WTC11 (cell line): ENCODE measurements at regions not wholly inside any gene's neighbourhood (a gene's known extent, or its start where the extent isn't known, plus 50 kb on each side); places are given as distances from the start of the nearest gene placed in this dataset.

Experiments used
- ATAC-seq: fragments of 200-7000 bp; cut with Tn5 transposase; 2 replicates; pipeline ENCODE4 v1.10.0; 2021; ENCODE audit warnings: mild to moderate bottlenecking, moderate library complexity
- CTCF ChIA-PET: fragments of 300-600 bp; sonication (Branson Sonifier 250); formaldehyde crosslinking; loops from one replicate; lab custom pipeline; 2021; ENCODE audit warnings: antibody characterized with exemption; lab: Charles Lee
- POLR2A ChIA-PET: fragments of 350-600 bp; sonication (Branson Sonifier 250); formaldehyde crosslinking; loops from one replicate; lab custom pipeline; 2021; ENCODE audit warnings: antibody characterized with exemption; lab: Charles Lee
- DNase-seq: peaks from one replicate; pipeline ENCODE4 v3.0.0; 2021; ENCODE audit warnings: low spot score
- H3K27ac Mint-ChIP-seq: 2 replicates; pipeline ENCODE4 v1.8.0; 2021; ENCODE audit warnings: mixed read lengths
- H3K27me3 Mint-ChIP-seq: 2 replicates; pipeline ENCODE4 v1.8.0; 2021; ENCODE audit warnings: low read depth, mild to moderate bottlenecking, moderate library complexity, mixed read lengths
- H3K36me3 Mint-ChIP-seq: 2 replicates; pipeline ENCODE4 v1.8.0; 2021; ENCODE audit warnings: mixed read lengths
- H3K4me1 Mint-ChIP-seq: 2 replicates; pipeline ENCODE4 v1.8.0; 2022; ENCODE audit warnings: mixed read lengths
- H3K4me3 Mint-ChIP-seq: 2 replicates; pipeline ENCODE4 v1.8.0; 2021; ENCODE audit warnings: mild to moderate bottlenecking, moderate library complexity, mixed read lengths
- H3K9me3 Mint-ChIP-seq: 2 replicates; pipeline ENCODE4 v1.8.0; 2021; ENCODE audit warnings: mixed read lengths
- CDX4 ChIP-seq: fragments of 250-450 bp; sonication (Bioruptor Pico); IDR thresholded peaks from 2 replicates; pipeline ENCODE4 v1.9.0; 2021; ENCODE audit warnings: moderate library complexity, mild to moderate bottlenecking, inconsistent platforms, borderline replicate concordance
- CREB1 ChIP-seq: sonication (generic); formaldehyde crosslinking; IDR thresholded peaks from 2 replicates; pipeline ENCODE4 v1.8.0; 2023; ENCODE audit warnings: mild to moderate bottlenecking, missing genetic modification reagents
- CTCF ChIP-seq: fragments of 200-600 bp; IDR thresholded peaks from 2 replicates; pipeline ENCODE4 v1.8.0; 2022; ENCODE audit warnings: antibody characterized with exemption
- FOXJ3 ChIP-seq: sonication (generic); formaldehyde crosslinking; IDR thresholded peaks from 2 replicates; pipeline ENCODE4 v1.9.0; 2021; ENCODE audit warnings: missing genetic modification reagents, mild to moderate bottlenecking, borderline replicate concordance
- NFE2L1 ChIP-seq: sonication (generic); formaldehyde crosslinking; IDR thresholded peaks from 2 replicates; pipeline ENCODE4 v1.8.1; 2023; ENCODE audit warnings: missing genetic modification reagents
- NR1H2 ChIP-seq: sonication (generic); formaldehyde crosslinking; IDR thresholded peaks from 2 replicates; pipeline ENCODE4 v1.9.0; 2021; ENCODE audit warnings: mild to moderate bottlenecking, moderate library complexity, missing genetic modification reagents
- OVOL2 ChIP-seq: fragments of 250-450 bp; sonication (Bioruptor Pico); IDR thresholded peaks from 2 replicates; pipeline ENCODE4 v1.9.0; 2021; ENCODE audit warnings: mild to moderate bottlenecking, borderline replicate concordance
- PRRX2 ChIP-seq: fragments of 250-450 bp; sonication (Bioruptor Pico); IDR thresholded peaks from 2 replicates; pipeline ENCODE4 v1.8.0; 2021; ENCODE audit warnings: mild to moderate bottlenecking
- RELA ChIP-seq: sonication (generic); formaldehyde crosslinking; IDR thresholded peaks from 2 replicates; pipeline ENCODE4 v1.8.1; 2022; ENCODE audit warnings: missing genetic modification reagents, mild to moderate bottlenecking, borderline replicate concordance
- RORB ChIP-seq: fragments of 250-450 bp; sonication (Bioruptor Pico); IDR thresholded peaks from 2 replicates; pipeline ENCODE4 v1.9.0; 2021; ENCODE audit warnings: mild to moderate bottlenecking
- USF2 ChIP-seq: sonication (generic); formaldehyde crosslinking; IDR thresholded peaks from 2 replicates; pipeline ENCODE4 v1.8.1; 2023; ENCODE audit warnings: mild to moderate bottlenecking, missing genetic modification reagents, moderate library complexity
- TF ChIP-seq, protein P1 (sequence below): fragments of 250-450 bp; sonication (Bioruptor Pico); IDR thresholded peaks from 2 replicates; pipeline ENCODE4 v1.9.0; 2021; ENCODE audit warnings: mild to moderate bottlenecking, borderline replicate concordance
- TF ChIP-seq, protein P2 (sequence below): sonication (generic); formaldehyde crosslinking; IDR thresholded peaks from 2 replicates; pipeline ENCODE4 v1.8.0; 2022; ENCODE audit warnings: mild to moderate bottlenecking, missing genetic modification reagents
- TF ChIP-seq, protein P3 (sequence below): sonication (generic); formaldehyde crosslinking; IDR thresholded peaks from 2 replicates; pipeline ENCODE4 v1.8.1; 2023; ENCODE audit warnings: mild to moderate bottlenecking, missing genetic modification reagents, moderate library complexity

DNA sequence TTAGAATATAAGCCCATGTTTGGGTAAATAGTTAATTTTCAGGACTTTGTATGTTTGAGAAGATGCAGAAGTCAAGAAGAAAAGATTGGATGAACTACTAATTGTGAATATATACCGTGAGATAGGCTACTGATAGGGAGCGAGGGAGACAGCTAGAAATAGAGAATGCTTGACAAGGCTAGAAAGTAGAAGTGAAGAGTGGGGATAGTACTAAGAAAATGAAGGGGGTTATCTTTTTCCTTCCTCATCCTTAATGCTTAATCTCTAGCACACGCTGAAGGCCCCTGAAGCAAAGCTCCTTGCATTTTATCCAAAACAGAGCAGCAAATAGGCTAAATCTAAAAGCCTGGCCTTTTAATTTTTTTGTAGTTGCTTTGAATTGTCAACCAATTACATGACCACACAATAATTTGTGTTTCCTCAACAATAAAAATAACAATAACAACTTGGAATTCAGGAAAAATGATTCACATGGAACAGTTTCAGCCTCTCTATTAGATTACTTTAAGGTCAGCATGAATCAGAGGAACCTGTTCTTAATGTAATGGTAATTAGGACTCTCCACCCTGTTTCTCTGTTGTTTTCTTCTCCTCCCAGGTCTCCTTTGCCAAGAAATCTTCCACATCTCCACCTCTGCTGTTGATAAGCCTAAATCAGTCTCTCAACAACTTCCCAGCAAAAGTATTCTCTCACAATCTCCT, 1071.3 kb upstream of the ZEB2 start:
- no peaks in the 10 kb centered on the region for H3K27me3 Mint-ChIP-seq

More for the DNA sequence above, 1071.3 kb upstream of the ZEB2 start:
- TF ChIP-seq NFE2L1 (CRISPR knock-in tag) (no peak), FOXJ3 (CRISPR knock-in tag) (no peak), RELA (CRISPR knock-in tag) (no peak), RORB (CRISPR knock-in tag) (no peak), CDX4 (CRISPR knock-in tag) (no peak), USF2 (CRISPR knock-in tag) (no peak), PRRX2 (CRISPR knock-in tag) (no peak), CTCF (no peak), NR1H2 (CRISPR knock-in tag) (no peak), CREB1 (CRISPR knock-in tag) (no peak), OVOL2 (CRISPR knock-in tag) (no peak)
- TF ChIP-seq, protein P1, sequence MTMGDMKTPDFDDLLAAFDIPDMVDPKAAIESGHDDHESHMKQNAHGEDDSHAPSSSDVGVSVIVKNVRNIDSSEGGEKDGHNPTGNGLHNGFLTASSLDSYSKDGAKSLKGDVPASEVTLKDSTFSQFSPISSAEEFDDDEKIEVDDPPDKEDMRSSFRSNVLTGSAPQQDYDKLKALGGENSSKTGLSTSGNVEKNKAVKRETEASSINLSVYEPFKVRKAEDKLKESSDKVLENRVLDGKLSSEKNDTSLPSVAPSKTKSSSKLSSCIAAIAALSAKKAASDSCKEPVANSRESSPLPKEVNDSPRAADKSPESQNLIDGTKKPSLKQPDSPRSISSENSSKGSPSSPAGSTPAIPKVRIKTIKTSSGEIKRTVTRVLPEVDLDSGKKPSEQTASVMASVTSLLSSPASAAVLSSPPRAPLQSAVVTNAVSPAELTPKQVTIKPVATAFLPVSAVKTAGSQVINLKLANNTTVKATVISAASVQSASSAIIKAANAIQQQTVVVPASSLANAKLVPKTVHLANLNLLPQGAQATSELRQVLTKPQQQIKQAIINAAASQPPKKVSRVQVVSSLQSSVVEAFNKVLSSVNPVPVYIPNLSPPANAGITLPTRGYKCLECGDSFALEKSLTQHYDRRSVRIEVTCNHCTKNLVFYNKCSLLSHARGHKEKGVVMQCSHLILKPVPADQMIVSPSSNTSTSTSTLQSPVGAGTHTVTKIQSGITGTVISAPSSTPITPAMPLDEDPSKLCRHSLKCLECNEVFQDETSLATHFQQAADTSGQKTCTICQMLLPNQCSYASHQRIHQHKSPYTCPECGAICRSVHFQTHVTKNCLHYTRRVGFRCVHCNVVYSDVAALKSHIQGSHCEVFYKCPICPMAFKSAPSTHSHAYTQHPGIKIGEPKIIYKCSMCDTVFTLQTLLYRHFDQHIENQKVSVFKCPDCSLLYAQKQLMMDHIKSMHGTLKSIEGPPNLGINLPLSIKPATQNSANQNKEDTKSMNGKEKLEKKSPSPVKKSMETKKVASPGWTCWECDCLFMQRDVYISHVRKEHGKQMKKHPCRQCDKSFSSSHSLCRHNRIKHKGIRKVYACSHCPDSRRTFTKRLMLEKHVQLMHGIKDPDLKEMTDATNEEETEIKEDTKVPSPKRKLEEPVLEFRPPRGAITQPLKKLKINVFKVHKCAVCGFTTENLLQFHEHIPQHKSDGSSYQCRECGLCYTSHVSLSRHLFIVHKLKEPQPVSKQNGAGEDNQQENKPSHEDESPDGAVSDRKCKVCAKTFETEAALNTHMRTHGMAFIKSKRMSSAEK (CRISPR knock-in tag): no peak
- TF ChIP-seq, protein P2, sequence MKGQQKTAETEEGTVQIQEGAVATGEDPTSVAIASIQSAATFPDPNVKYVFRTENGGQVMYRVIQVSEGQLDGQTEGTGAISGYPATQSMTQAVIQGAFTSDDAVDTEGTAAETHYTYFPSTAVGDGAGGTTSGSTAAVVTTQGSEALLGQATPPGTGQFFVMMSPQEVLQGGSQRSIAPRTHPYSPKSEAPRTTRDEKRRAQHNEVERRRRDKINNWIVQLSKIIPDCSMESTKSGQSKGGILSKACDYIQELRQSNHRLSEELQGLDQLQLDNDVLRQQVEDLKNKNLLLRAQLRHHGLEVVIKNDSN: no peak
- TF ChIP-seq, protein P3, sequence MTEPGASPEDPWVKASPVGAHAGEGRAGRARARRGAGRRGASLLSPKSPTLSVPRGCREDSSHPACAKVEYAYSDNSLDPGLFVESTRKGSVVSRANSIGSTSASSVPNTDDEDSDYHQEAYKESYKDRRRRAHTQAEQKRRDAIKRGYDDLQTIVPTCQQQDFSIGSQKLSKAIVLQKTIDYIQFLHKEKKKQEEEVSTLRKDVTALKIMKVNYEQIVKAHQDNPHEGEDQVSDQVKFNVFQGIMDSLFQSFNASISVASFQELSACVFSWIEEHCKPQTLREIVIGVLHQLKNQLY (CRISPR knock-in tag): no peak
- Mint-ChIP-seq H3K27ac (peak overlapping the region; percentile 15; the same call in 1 of the 2 replicates), H3K36me3 (no peaks in the 10 kb centered on the region), H3K4me3 (no peak overlapping the region), H3K4me1 (peaks cover 33% of the 10 kb centered on the region), H3K9me3 (no peaks in the 10 kb centered on the region)
- DNase-seq (no peak), ATAC-seq (peak; percentile 27)
- ChIA-PET POLR2A (no interaction called here), CTCF (no interaction called here)
